ENCODE measurements at regions not wholly inside any gene's neighbourhood (a gene's known extent, or its start where the extent isn't known, plus 50 kb on each side); places are given as distances from the start of the nearest gene placed in this dataset.

DNA sequence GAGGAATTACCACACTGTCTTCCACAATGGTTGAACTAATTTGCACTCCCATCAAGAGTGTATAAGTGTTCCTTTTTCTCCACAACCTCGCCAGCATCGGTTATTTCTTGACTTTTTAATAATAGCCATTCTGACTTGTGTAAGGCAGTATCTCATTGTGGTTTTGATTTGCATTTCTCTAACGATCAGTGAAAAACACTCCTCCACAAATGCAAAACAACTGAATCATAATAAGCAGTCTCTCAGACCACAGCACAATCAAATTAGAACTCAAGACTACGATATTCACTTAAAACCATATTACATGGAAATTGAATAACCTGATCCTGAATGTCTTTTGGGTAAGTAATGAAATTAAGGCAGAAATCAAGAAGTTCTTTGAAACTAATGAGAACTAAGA lies 371.7 kb downstream of the CXXC4 start:
- TF ChIP-seq, protein P1, sequence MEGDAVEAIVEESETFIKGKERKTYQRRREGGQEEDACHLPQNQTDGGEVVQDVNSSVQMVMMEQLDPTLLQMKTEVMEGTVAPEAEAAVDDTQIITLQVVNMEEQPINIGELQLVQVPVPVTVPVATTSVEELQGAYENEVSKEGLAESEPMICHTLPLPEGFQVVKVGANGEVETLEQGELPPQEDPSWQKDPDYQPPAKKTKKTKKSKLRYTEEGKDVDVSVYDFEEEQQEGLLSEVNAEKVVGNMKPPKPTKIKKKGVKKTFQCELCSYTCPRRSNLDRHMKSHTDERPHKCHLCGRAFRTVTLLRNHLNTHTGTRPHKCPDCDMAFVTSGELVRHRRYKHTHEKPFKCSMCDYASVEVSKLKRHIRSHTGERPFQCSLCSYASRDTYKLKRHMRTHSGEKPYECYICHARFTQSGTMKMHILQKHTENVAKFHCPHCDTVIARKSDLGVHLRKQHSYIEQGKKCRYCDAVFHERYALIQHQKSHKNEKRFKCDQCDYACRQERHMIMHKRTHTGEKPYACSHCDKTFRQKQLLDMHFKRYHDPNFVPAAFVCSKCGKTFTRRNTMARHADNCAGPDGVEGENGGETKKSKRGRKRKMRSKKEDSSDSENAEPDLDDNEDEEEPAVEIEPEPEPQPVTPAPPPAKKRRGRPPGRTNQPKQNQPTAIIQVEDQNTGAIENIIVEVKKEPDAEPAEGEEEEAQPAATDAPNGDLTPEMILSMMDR (IDR thresholded peaks at IDR 0.05), result no peak
- TF ChIP-seq EZH2 (IDR thresholded peaks at IDR 0.05; ENCODE audit: borderline replicate concordance, insufficient read depth, low read depth, low read length, poor library complexity, severe bottlenecking), result no peak
- no peaks in the 10 kb centered on the region for H3K36me3 ChIP-seq (replicated peaks in 1 of 2; ENCODE audit: control extremely low read depth in 1 of 2, control insufficient read depth in 1 of 2, extremely low read depth in 1 of 2, insufficient read depth in 2 of 2, low read length in 1 of 2)
- ChIA-PET CTCF (no interaction called here), POLR2A (no interaction called here)
- H3K4me2 ChIP-seq (replicated peaks; ENCODE audit: low read depth, low read length, poor library complexity, severe bottlenecking), result no peak overlapping the region
- H3K27ac ChIP-seq (ENCODE audit: low read length in 2 of 2), result no peak overlapping the region
- Mint-ChIP-seq H3K27ac (no peak overlapping the region), H3K4me3 (no peak overlapping the region), H3K27me3 (no peaks in the 10 kb centered on the region), H3K4me1 (no peaks in the 10 kb centered on the region), H3K9me3 (ENCODE audit: insufficient read depth) (no peaks in the 10 kb centered on the region)
- ATAC-seq (ENCODE audit: low read depth), result no peak
- no peaks in the 10 kb centered on the region for H3K4me1 ChIP-seq (ENCODE audit: control insufficient read depth in 2 of 2, insufficient read depth in 2 of 2, low read length in 2 of 2)
- no peak overlapping the region for H3K4me3 ChIP-seq (ENCODE audit: control extremely low read depth in 1 of 5, extremely low read depth in 1 of 5, insufficient read depth in 1 of 5, low read depth in 2 of 5, low read length in 4 of 5)
- H2AFZ ChIP-seq (ENCODE audit: insufficient read depth, low read depth, low read length, poor library complexity, severe bottlenecking), result no peak overlapping the region
- no peaks in the 10 kb centered on the region for H3K9me3 ChIP-seq (ENCODE audit: control extremely low read depth in 1 of 3, control insufficient read depth in 2 of 3, insufficient read depth in 1 of 3, low read length in 2 of 3)
- H3K79me2 ChIP-seq (ENCODE audit: control insufficient read depth, insufficient read depth, low read length), result no peaks in the 10 kb centered on the region
- no peaks in the 10 kb centered on the region for H3K27me3 ChIP-seq (replicated peaks in 1 of 4; ENCODE audit: control extremely low read depth in 1 of 4, control insufficient read depth in 3 of 4, insufficient read depth in 4 of 4, low read length in 3 of 4)
- no peak for DNase-seq
- no peak overlapping the region for H3K9ac ChIP-seq (ENCODE audit: low read length)
- no CpG with 5 or more reads among the region's 4 CpGs for WGBS (ENCODE audit: insufficient coverage)
- H4K20me1 ChIP-seq (ENCODE audit: control insufficient read depth, insufficient read depth, low read length, poor library complexity, severe bottlenecking), result no peaks in the 10 kb centered on the region
- intact Hi-C loops (cut with micrococcal nuclease), result no loop called here

DNA sequence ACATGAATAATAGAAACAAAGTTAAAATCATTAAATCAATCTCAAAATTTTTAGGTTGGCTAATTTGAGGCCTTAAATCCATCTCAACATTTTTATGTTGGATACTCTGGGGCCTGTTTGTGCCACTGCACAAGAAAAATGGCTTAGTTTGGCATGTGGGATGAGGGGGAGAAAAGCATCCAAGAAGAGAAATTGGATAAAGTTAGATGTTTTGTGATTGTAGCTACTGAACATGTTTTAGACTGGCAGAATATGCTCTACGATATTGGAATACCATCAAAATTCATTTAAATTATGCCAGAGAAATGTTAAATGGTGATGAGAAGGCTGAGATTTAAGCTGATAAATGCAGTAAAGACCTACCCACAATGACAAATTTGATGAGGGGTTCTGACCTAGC lies 376.9 kb downstream of the CXXC4 start:
- H3K79me2 ChIP-seq (ENCODE audit: control insufficient read depth, insufficient read depth, low read length), result no peaks in the 10 kb centered on the region
- intact Hi-C loops (cut with micrococcal nuclease), result no loop called here
- no peaks in the 10 kb centered on the region for H3K27me3 Mint-ChIP-seq
- no peak overlapping the region for H2AFZ ChIP-seq (ENCODE audit: insufficient read depth, low read depth, low read length, poor library complexity, severe bottlenecking)
- H3K9me3 Mint-ChIP-seq (ENCODE audit: insufficient read depth), result peaks cover 3% of the 10 kb centered on the region
- DNase-seq (no peak), ATAC-seq (ENCODE audit: low read depth) (no peak)
- H3K4me2 ChIP-seq (replicated peaks; ENCODE audit: low read depth, low read length, poor library complexity, severe bottlenecking), result no peak overlapping the region
- H3K4me3 ChIP-seq (ENCODE audit: control extremely low read depth in 1 of 5, extremely low read depth in 1 of 5, insufficient read depth in 1 of 5, low read depth in 2 of 5, low read length in 4 of 5), result no peak overlapping the region
- H3K27ac Mint-ChIP-seq, result no peak overlapping the region
- ChIA-PET CTCF (no interaction called here), POLR2A (no interaction called here)
- H3K27ac ChIP-seq (ENCODE audit: low read length in 2 of 2), result no peak overlapping the region
- no peaks in the 10 kb centered on the region for H3K36me3 ChIP-seq (replicated peaks in 1 of 2; ENCODE audit: control extremely low read depth in 1 of 2, control insufficient read depth in 1 of 2, extremely low read depth in 1 of 2, insufficient read depth in 2 of 2, low read length in 1 of 2)
- no peaks in the 10 kb centered on the region for H3K4me1 Mint-ChIP-seq
- H3K27me3 ChIP-seq (replicated peaks in 1 of 4; ENCODE audit: control extremely low read depth in 1 of 4, control insufficient read depth in 3 of 4, insufficient read depth in 4 of 4, low read length in 3 of 4), result no peaks in the 10 kb centered on the region
- H3K9me3 ChIP-seq (ENCODE audit: control extremely low read depth in 1 of 3, control insufficient read depth in 2 of 3, insufficient read depth in 1 of 3, low read length in 2 of 3), result peaks cover 0 to 3% (median 0%) of the 10 kb centered on the region in 3 donors
- H3K4me1 ChIP-seq (ENCODE audit: control insufficient read depth in 2 of 2, insufficient read depth in 2 of 2, low read length in 2 of 2), result no peaks in the 10 kb centered on the region
- TF ChIP-seq EZH2 (IDR thresholded peaks at IDR 0.05; ENCODE audit: borderline replicate concordance, insufficient read depth, low read depth, low read length, poor library complexity, severe bottlenecking), result no peak
- TF ChIP-seq, protein P1 (IDR thresholded peaks at IDR 0.05), result no peak
- WGBS (ENCODE audit: insufficient coverage), result no CpG with 5 or more reads among the region's 1 CpG
- H4K20me1 ChIP-seq (ENCODE audit: control insufficient read depth, insufficient read depth, low read length, poor library complexity, severe bottlenecking), result no peaks in the 10 kb centered on the region
- no peak overlapping the region for H3K4me3 Mint-ChIP-seq
- H3K9ac ChIP-seq (ENCODE audit: low read length), result no peak overlapping the region

Measured in B cell (primary cell).